ENCODE measurements at regions not wholly inside any gene's neighbourhood (a gene's known extent, or its start where the extent isn't known, plus 50 kb on each side); places are given as distances from the start of the nearest gene placed in this dataset.

DNA sequence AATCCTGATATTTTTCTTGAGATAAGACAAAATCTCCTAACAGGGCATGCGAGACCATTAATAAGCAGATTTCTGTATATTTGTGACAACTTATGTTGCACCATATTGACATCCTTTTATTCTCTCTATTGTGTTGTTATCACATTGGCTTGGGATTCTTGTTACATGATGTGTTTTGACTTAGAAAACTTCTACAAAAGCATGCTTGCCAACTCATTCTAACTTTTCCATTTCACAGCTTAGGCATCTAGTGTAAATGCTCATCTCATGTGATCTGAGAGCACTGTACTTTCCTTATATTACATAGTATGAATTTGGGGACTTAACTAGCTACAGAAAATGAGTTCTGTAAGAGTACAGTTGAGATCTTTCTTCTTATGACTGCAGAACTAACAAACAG is 1040.7 kb upstream of the ADGRB3 start:
- DNase-seq: no peak
- Mint-ChIP-seq H3K4me1 (no peaks in the 10 kb centered on the region), H3K27me3 (ENCODE audit: low read depth, poor library complexity) (no peaks in the 10 kb centered on the region), H3K4me3 (no peak overlapping the region), H3K9me3 (no peaks in the 10 kb centered on the region), H3K36me3 (ENCODE audit: low read depth) (no peaks in the 10 kb centered on the region), H3K27ac (no peak overlapping the region)
- TF ChIP-seq, protein P1, sequence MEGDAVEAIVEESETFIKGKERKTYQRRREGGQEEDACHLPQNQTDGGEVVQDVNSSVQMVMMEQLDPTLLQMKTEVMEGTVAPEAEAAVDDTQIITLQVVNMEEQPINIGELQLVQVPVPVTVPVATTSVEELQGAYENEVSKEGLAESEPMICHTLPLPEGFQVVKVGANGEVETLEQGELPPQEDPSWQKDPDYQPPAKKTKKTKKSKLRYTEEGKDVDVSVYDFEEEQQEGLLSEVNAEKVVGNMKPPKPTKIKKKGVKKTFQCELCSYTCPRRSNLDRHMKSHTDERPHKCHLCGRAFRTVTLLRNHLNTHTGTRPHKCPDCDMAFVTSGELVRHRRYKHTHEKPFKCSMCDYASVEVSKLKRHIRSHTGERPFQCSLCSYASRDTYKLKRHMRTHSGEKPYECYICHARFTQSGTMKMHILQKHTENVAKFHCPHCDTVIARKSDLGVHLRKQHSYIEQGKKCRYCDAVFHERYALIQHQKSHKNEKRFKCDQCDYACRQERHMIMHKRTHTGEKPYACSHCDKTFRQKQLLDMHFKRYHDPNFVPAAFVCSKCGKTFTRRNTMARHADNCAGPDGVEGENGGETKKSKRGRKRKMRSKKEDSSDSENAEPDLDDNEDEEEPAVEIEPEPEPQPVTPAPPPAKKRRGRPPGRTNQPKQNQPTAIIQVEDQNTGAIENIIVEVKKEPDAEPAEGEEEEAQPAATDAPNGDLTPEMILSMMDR (IDR thresholded peaks at IDR 0.05): no peak

DNA sequence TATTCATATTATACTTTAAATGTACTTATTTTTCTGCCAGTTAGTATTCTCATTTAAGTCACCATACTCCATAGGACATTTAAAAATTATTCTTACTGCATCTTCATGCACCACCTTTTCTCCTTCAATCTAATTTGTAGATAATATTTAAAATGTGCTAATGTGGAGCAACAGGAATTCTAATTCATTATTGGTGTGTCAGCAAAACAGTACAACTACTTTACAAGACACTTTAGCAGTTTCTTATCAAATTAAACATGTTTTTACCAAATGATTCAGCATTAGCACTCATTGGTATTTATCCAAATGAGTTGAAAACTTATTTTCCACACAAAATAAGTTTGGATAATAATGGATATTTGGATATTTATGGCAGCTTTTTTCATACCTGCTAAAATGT is 1041.8 kb upstream of the ADGRB3 start:
- TF ChIP-seq, protein P1 (IDR thresholded peaks at IDR 0.05): no peak
- H3K9me3 Mint-ChIP-seq: no peaks in the 10 kb centered on the region

DNA sequence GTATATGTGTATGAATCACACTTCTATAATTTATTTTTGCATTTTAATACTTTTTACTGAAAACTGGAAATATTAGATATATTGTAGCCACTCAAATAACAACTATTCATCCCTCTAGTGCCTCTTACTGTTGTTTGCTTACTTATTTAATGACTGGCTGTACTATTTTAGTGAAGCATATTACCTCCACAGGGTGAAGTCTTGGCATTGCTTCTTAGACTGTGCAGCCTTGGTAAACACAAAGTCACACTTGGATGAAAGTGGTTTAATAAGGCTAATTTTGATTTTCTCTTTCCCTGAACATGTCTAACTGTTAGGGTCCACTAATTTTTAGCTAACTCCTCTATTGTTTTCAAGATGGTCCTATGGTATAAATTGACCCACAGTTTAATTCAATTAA is 1043.2 kb upstream of the ADGRB3 start:
- no peaks in the 10 kb centered on the region for H3K27me3 Mint-ChIP-seq (ENCODE audit: low read depth, poor library complexity)
- H3K27ac Mint-ChIP-seq: no peak overlapping the region
- DNase-seq: no peak
- H3K36me3 Mint-ChIP-seq (ENCODE audit: low read depth): no peaks in the 10 kb centered on the region
- TF ChIP-seq, protein P1 (IDR thresholded peaks at IDR 0.05): no peak
- H3K9me3 Mint-ChIP-seq: no peaks in the 10 kb centered on the region
- H3K4me3 Mint-ChIP-seq: no peak overlapping the region
- H3K4me1 Mint-ChIP-seq: no peaks in the 10 kb centered on the region

More for the DNA sequence above, 1041.8 kb upstream of the ADGRB3 start:
- Mint-ChIP-seq H3K27ac (no peak overlapping the region), H3K27me3 (ENCODE audit: low read depth, poor library complexity) (no peaks in the 10 kb centered on the region), H3K36me3 (ENCODE audit: low read depth) (no peaks in the 10 kb centered on the region), H3K4me3 (no peak overlapping the region), H3K4me1 (no peaks in the 10 kb centered on the region)
- no peak for DNase-seq

DNA sequence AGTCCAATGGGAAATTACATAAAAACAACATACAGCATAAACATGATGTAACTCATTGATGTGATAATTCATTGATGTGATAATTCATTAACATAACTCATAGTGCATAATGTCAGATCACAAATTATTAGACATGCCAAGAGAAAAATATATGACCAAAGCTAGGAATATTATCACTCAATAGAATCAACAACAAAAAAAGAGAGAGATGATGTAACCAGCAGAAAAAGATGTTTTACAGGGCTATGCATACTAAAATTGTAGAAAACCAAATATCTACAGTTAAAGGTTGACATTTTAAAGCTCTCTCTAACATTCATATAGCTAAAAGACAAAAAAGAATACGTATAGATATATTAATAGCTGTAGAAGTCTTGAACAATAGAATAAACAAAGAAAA is 1067.2 kb upstream of the ADGRB3 start:
- Mint-ChIP-seq H3K36me3 (ENCODE audit: low read depth) (no peaks in the 10 kb centered on the region), H3K4me1 (no peaks in the 10 kb centered on the region), H3K27ac (no peak overlapping the region), H3K9me3 (peaks cover 3% of the 10 kb centered on the region), H3K4me3 (no peak overlapping the region), H3K27me3 (ENCODE audit: low read depth, poor library complexity) (no peaks in the 10 kb centered on the region)
- DNase-seq: no peak
- TF ChIP-seq, protein P1 (IDR thresholded peaks at IDR 0.05): no peak

DNA sequence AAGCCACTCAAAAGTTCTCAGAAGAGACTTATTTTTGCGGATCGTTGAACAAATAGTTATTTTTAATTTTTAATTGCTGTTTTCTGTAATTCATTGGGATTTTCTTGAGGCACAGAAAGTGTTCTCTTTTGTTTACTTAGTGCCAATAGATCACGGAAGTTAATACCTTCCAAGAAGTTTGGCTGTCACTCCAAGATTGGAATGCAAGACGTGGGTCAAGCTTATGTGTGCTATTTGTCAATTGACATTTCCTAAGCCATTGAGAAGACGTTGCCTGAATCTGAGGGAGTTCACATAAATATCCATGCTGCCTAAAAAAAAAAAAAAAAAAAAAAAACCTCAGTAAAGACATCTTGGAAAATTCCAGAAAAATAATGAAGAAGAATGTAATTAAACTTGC is 1071.4 kb upstream of the ADGRB3 start:
- no peaks in the 10 kb centered on the region for H3K4me1 Mint-ChIP-seq
- H3K9me3 Mint-ChIP-seq: no peaks in the 10 kb centered on the region
- H3K36me3 Mint-ChIP-seq (ENCODE audit: low read depth): no peaks in the 10 kb centered on the region
- H3K27ac Mint-ChIP-seq: no peak overlapping the region
- TF ChIP-seq, protein P1 (IDR thresholded peaks at IDR 0.05): no peak
- no peak overlapping the region for H3K4me3 Mint-ChIP-seq
- DNase-seq: no peak
- H3K27me3 Mint-ChIP-seq (ENCODE audit: low read depth, poor library complexity): no peaks in the 10 kb centered on the region

DNA sequence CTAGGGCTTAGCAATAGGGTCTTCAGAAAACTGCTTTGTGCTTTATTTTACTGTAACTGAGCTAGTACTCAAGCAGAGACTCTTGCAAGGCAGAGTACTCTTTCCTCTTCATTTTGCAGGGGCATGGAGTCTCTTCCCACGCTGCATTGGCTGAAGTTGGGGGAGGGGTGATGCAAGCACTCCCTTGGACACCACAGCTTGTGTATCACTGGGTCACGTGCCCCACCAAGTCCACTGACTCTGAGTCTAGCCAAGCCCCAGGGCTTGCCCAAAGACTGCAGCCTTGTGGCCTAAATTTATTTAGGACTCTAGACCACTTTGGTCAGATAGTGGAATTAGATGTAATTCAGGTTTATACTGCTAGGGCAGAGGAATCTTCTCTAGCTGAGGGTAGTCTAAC is 1075.0 kb upstream of the ADGRB3 start:
- no peak for DNase-seq
- no peaks in the 10 kb centered on the region for H3K4me1 Mint-ChIP-seq
- H3K9me3 Mint-ChIP-seq: no peaks in the 10 kb centered on the region
- no peaks in the 10 kb centered on the region for H3K36me3 Mint-ChIP-seq (ENCODE audit: low read depth)
- no peak overlapping the region for H3K4me3 Mint-ChIP-seq
- H3K27ac Mint-ChIP-seq: no peak overlapping the region
- TF ChIP-seq, protein P1 (IDR thresholded peaks at IDR 0.05): no peak
- H3K27me3 Mint-ChIP-seq (ENCODE audit: low read depth, poor library complexity): no peaks in the 10 kb centered on the region
